Adrenal gland (tissue), 9 donors: ENCODE measurements at regions not wholly inside any gene's neighbourhood (a gene's known extent, or its start where the extent isn't known, plus 50 kb on each side); places are given as distances from the start of the nearest gene placed in this dataset.

ENCODE experiments used
- DNase-seq, 7 donors: peaks; one replicate each; pipeline ENCODE4 v3.0.0-alpha.2; 2019 to 2020
- H3K27ac ChIP-seq, 5 donors: fragments of 200-600 bp; sonication (generic) in 4 of 5; 1 replicate in 3 of 5; 2 replicates in 2 of 5; pipeline versions ENCODE4 v1.5.1 to v1.8.0; 2016 to 2020; ENCODE audit warnings: mild to moderate bottlenecking in 1 of 5
- H3K27me3 ChIP-seq: fragments of 200-600 bp; 2 replicates; pipeline ENCODE4 v1.8.0; 2021
- H3K36me3 ChIP-seq, 2 donors: fragments of 200-600 bp; replicated peaks in 1 of 2; 1 replicate in 1 of 2; 2 replicates in 1 of 2; pipeline versions ENCODE4 v1.5.1 to v1.8.0; 2018 to 2022
- H3K4me1 ChIP-seq, 2 donors: fragments of 200-600 bp; replicated peaks in 1 of 2; 1 replicate in 1 of 2; 2 replicates in 1 of 2; pipeline versions ENCODE4 v1.5.1 to v1.8.0; 2018 to 2021
- H3K4me3 ChIP-seq, 4 donors: fragments of 200-600 bp; sonication (generic) in 3 of 4; one replicate each; pipeline ENCODE4 v1.5.1; 2016 to 2018
- H3K9me3 ChIP-seq, 3 donors: fragments of 200-600 bp; sonication (generic) in 1 of 3; replicated peaks in 1 of 3; 1 replicate in 2 of 3; 2 replicates in 1 of 3; pipeline versions ENCODE4 v1.5.1 to v1.8.0; 2016 to 2021
- CTCF ChIP-seq, 6 experiments: fragments of 450-650 bp in 4 of 6; fragments of 200-600 bp in 2 of 6; sonication (generic) in 1 of 6; IDR thresholded peaks; 1 replicate in 5 of 6; 2 replicates in 1 of 6; pipeline versions ENCODE4 v1.5.1 to v1.8.0; 2016 to 2021; ENCODE audit warnings: antibody characterized with exemption in 6 of 6, mild to moderate bottlenecking in 2 of 6, moderate library complexity in 1 of 6
- POLR2A ChIP-seq, 2 donors: fragments of 450-650 bp; IDR thresholded peaks; one replicate each; pipeline ENCODE4 v1.6.1; 2017; ENCODE audit warnings: antibody characterized with exemption in 2 of 2, mild to moderate bottlenecking in 2 of 2, moderate library complexity in 1 of 2
- WGBS, 4 donors: extraction: QIAGEN DNeasy Blood & Tissue Kit in 2 of 4; methylation state at CpG; one replicate each; pipeline versions ENCODE4 v1.1.5 to v1.1.7; 2013 to 2017; 5-methylcytosine and 5-hydroxymethylcytosine counted together
- intact Hi-C, 2 donors: fragments of 100-400 bp; cut with DNase I; formaldehyde crosslinking; loops; one replicate each; pipeline versions ENCODE4 v1.14.1 to v1.15.0; 2022 to 2023
- donor health status: healthy with polysubstance abuse.
- donor health status: Bipolar disorder and iron deficiency.
- donor health status: DM: yes; HTN: yes; CAD: no.
- donor health status: DM: no; HTN: no; CAD: no.
- donor health status: DM: no; HTN: no; CAD: no.

DNA sequence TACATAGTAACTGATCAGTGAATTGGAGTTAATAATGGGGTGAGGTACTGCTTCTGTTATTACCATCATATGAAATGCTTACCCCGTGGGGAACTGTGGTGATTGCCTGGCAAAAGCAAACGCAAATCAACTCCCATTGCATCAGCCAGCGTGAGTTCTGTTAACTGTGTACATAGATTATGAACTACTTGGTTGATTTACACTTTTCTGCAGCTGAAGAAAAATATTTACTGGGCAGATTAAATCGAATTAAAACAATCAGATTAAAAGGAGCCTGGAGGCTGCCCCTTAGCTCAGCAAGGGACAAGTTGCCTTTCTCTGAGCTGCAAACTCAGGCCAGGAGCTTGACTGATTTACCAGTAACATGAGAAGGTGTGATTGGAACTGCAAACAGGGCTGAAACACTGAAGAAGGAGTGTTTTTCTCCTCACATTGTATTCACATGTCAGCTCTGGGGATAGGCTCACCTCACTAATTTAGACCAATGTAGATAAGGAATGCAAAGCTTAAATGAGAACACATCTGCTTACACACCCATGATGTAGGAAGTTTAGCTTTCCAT is 220.1 kb downstream of the OSR1 start:
- Histone ChIP-seq H3K9me3 (no peaks in the 10 kb centered on the region), H3K36me3 (no peaks in the 10 kb centered on the region), H3K27ac (no peak overlapping the region), H3K4me3 (no peak overlapping the region), H3K4me1 (no peaks in the 10 kb centered on the region), H3K27me3 (no peaks in the 10 kb centered on the region)
- intact Hi-C loops: no loop called here
- WGBS, 4 donors: 50 to 71% (median 57%) methylated on average over 4 of the region's 4 CpGs
- no peak for DNase-seq
- TF ChIP-seq CTCF (IDR thresholded peaks at IDR 0.05): no peak
- no peak for TF ChIP-seq POLR2A (IDR thresholded peaks at IDR 0.05)

GRCh38 chr2:19137433-19137832 is 221.0 kb downstream of the OSR1 start:
- intact Hi-C loops: no loop called here
- TF ChIP-seq CTCF (IDR thresholded peaks at IDR 0.05): no peak
- TF ChIP-seq POLR2A (IDR thresholded peaks at IDR 0.05): no peak
- DNase-seq: no peak

DNA sequence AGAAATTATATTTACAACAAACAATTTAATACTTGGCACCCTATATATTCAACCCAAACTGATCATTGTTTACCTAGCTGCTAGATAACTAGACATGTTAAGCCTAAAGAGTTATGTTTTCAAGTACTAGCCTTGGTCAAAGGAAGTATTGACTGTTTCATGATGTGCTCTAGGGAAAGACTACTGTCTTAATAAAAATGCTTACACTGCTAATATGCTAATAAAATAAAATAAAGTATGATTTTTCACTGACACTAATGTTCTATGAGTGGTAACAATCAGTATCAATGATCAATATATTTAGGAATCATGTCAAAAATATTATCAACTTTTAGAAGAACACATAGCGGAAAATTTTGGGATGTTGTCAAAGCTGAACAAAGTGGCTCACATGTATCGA is 225.5 kb downstream of the OSR1 start:
- intact Hi-C loops: no loop called here
- H3K9me3 ChIP-seq: no peaks in the 10 kb centered on the region

More at GRCh38 chr2:19137433-19137832, 221.0 kb downstream of the OSR1 start:
- H3K4me3 ChIP-seq: no peak overlapping the region
- H3K27ac ChIP-seq: no peak overlapping the region
- H3K4me1 ChIP-seq: no peaks in the 10 kb centered on the region
- no peaks in the 10 kb centered on the region for H3K27me3 ChIP-seq
- no peaks in the 10 kb centered on the region for H3K9me3 ChIP-seq
- no peaks in the 10 kb centered on the region for H3K36me3 ChIP-seq

GRCh38 chr2:19131871-19132270 is 226.6 kb downstream of the OSR1 start:
- H3K27ac ChIP-seq: no peak overlapping the region
- no peaks in the 10 kb centered on the region for H3K36me3 ChIP-seq
- intact Hi-C loops: no loop called here
- no peaks in the 10 kb centered on the region for H3K27me3 ChIP-seq
- H3K9me3 ChIP-seq: no peaks in the 10 kb centered on the region
- no peak overlapping the region for H3K4me3 ChIP-seq
- DNase-seq: no peak
- TF ChIP-seq CTCF (IDR thresholded peaks at IDR 0.05) (no peak), POLR2A (IDR thresholded peaks at IDR 0.05) (no peak)
- WGBS, 4 donors: 82 to 88% (median 85%) methylated on average over 5 of the region's 5 CpGs
- no peaks in the 10 kb centered on the region for H3K4me1 ChIP-seq

More for the DNA sequence above, 225.5 kb downstream of the OSR1 start:
- Histone ChIP-seq H3K27me3 (no peaks in the 10 kb centered on the region), H3K4me3 (no peak overlapping the region), H3K4me1 (no peaks in the 10 kb centered on the region), H3K27ac (no peak overlapping the region), H3K36me3 (no peaks in the 10 kb centered on the region)
- WGBS, 4 donors: 90 to 100% (median 92%) methylated on average over 2 of the region's 2 CpGs
- DNase-seq: no peak
- no peak for TF ChIP-seq CTCF (IDR thresholded peaks at IDR 0.05)
- no peak for TF ChIP-seq POLR2A (IDR thresholded peaks at IDR 0.05)
